GM18502 (cell line): ENCODE measurements at regions not wholly inside any gene's neighbourhood (a gene's known extent, or its start where the extent isn't known, plus 50 kb on each side); places are given as distances from the start of the nearest gene placed in this dataset.
"Not testable (repeated sequence)": the region's sequence is repeated elsewhere in the genome, so short reads cannot be mapped to it uniquely, and the experiment has no call there.

Experiments
- ATAC-seq: cut with Tn5 transposase; IDR thresholded peaks from one replicate; pipeline ENCODE4 v1.9.1; 2021; ENCODE audit warnings: mild to moderate bottlenecking; ENCODE audit not compliant: unreplicated experiment, poor library complexity

DNA sequence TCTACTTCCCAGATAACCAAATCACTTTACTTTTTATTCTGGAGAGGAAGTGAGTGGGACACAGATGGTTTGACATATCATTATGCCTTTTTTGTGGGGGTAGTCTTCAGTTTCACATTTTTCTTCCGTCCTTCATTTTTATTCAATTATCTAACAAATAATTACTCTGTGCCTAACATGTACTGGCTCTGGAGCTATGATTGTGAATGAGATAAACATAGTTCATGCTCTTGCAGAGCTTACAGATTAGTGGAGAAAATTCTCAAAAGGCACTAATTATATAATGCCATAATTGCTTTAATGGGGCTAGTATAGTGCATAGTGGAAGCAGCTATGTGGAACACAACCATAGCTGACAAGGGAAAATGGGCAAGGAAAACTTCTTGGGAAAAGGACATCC is 303.6 kb upstream of the TFPI start:
- no peak for ATAC-seq

DNA sequence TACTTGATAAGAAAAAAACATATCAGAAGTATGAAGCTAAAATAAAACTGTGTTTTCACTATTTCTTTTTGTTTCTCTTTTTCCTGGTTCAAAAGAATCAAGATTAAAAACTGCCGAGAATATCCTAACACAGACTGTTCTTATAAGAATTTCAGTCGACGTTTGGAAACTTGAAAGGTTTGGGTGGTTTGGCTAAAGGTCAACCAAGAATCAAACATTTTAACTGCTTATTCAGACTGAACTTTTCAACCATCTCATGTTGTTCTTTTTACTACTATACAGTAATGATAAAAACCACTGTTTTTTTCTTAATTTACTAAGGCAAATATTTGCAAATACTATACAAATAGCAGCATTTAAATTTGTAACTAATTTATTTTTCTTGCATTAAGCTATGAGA is 308.5 kb upstream of the TFPI start:
- ATAC-seq: no peak

DNA sequence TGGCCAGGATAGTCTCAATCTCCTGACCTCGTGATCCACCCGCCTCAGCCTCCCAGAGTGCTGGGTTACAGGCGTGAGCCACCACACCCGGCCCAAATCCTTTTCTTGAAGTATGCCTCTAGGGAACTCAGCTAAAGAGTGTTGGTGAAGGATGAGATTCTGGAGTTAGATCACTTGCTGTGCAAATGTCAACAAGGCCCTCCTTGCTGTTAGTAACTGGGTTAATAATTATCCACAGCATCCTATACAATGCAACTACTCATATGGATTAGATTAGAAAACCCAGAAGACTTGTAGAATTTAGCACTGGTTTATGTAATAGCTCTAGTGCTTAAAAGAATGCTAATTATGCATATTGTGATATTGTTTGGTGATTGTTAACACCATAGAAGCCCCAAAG is 310.8 kb upstream of the TFPI start:
- ATAC-seq: no peak

DNA sequence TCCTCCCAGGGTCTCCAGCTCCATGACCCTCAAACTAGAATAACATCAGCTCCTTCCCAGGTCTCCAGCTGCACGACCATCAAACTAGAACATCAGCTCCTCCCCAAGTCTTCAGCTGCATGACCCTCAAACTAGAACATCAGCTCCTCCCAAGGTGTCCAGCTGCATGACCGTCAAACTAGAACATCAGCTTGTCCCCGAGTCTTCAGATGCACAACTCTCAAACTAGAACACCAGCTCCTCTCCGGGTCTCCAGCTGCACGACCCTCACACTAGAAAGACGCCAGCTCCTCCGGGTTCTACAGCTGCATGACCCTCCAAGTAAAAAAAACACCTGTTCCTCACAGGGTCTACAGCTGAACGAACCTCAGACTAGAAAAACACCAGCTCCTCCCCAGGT is 312.9 kb upstream of the TFPI start:
- ATAC-seq: no peak

DNA sequence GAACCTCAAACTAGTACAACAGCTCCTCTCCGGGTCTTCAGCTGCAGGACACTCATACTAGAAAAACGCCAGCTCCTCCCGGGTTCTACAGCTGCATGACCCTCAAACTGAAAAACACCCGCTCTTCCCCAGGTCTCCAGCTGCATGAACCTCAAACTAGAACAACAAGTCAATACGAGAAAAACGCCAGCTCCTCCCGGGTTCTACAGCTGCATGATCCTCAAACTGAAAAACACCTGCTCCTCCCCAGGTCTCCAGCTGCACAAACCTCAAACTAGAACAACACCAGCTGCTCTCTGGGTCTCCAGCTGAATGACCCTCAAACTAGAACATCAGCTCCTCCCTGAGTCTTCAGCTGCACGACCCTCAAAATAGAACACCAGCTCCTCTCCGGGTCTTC is 315.0 kb upstream of the TFPI start:
- no peak for ATAC-seq

DNA sequence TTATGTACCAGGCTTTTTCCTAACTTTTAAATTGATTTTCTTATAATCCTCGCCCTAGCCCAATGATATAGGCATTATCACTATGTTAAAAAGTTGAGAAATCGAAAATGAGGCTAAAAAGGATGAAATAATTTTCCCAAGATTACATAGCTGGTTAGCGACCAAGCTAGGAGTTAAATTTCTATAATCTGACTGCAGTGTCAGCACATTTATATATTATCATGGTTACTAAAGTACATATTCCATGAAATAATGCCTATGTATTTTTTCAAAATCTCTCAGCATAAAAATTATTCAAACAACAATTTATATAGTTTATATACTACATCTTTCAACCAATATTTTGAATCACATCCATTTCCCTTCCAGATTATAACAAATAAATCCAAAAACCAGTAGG is 317.3 kb upstream of the TFPI start:
- no peak for ATAC-seq

DNA sequence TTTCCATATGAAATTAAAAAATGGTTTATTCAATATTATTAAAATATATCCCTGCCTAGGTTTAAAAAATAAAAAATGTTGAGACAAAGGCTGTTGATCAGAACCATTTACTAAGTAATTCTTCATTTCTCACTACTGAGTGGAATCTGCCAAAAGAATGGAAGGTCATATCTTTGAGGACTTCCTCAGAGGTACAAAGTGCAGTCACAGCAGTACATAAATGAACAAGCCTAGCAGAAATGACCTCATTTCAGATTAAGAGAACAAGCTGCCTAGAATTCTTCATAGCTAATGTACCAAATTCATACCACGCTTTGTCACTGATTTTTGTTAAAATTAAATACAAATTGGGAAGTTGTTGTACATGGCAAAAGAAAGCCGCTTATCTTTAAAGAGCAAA is 318.9 kb upstream of the TFPI start:
- no peak for ATAC-seq

DNA sequence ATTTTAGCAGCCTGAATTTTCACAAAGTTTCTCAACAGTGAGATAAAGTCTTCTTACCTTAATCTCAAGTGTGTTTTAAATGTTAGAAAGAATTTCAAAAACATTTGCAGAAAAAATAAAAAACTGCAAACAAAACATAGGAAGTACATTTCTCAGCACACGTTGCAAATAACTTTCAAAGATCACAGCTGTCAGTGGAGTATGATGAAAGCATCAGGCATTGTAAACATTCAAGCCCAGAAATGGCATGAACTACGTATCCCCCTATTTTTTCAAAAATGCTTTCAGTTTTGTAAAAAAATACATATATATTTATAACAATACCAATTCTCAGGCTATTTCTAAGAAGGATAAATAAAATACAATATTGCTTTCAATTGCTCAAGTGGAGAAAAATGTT is 320.6 kb upstream of the TFPI start:
- no peak for ATAC-seq

DNA sequence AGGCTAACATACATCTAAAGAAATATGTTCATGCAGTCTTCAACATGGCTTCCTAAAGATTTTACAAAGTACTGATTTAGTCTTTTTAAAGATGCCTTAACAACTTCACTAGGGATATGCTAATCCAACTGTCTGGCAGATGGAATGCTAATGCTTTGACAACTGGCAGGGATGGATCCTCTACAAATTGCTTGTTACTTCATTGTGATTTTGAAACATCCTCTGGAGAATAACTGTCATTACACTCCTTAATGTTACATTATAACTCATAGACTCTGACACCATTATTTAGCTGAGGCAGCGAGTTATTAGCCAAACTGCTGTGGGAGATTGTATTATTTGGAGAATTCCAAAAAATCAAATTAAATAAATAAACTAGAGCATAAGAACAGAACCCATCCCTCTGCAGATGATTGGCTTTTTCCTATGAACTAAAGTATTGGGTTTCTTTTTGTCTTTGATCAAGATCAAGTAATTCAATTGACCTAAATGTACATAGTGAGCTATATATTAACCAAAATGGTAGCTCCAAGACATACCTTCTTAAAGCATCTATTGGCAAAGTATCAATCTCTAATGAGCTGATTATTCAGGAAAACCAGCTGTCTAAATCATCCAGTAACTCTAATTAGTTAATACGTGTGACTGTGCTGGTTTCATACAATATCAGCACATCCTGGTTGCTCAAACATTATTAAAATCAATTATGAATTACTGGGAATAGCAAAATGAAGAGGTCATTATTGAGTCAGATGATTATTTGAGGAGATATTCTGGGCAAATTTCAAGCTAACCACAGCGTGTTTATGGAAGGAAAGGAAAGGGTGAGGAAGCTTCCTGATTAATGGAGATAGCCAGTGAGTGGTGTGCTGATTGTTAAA is 321.3 kb upstream of the TFPI start:
- ATAC-seq: no peak

DNA sequence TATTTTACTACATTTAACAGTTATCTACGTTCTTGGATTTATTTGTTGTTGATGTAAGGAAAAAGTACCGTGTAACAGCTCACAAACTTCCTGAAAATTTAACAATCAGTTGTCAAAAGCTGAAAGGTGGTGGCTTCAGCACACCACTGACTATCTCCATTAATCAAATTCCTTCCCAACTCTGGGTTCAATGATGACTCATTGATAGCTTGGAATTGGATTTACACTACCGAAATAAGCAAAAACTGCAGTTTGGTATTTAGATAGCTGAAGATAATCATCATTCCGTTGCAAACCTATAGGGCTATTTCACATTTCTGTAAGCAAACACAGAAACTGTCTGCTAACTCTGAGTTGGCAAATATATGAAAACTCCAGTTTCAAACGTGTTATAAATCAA is 322.3 kb upstream of the TFPI start:
- ATAC-seq: no peak

DNA sequence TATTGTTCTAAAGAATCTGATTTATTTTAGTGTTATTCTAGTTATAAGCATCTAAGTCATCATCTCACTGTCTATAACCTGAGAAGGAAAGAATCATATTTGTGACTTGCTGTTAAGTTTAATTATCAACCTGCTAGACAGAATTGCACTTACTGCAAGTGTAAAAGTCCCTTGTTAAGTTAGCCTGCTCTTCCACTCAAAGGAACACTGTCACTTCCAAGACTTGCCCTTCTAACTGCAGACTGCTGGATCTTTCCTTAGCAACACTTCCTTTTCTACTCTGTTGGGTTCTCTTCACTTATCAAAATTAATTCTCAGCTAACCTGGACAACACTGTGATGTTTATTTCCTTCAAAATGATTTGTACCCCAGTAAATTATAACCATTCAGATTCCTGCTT is 323.2 kb upstream of the TFPI start:
- ATAC-seq: no peak

DNA sequence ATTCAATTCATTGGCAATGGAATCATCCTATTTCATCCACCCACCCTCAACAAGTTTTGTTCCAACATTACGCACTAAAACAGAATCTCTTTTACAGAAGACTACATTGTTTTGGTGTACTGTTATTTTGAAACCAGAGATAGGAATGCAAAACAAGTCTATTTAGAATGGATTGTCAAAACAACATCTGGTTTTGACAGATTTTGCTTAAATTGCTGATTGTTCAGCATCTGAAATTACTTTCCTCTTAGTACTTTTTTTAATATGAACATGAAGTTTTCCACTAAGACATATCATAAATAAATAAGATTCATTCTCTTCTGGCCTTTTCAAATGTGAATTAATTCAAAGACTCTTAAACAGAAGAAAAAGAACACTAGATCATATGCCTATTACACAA is 323.9 kb upstream of the TFPI start:
- no peak for ATAC-seq

DNA sequence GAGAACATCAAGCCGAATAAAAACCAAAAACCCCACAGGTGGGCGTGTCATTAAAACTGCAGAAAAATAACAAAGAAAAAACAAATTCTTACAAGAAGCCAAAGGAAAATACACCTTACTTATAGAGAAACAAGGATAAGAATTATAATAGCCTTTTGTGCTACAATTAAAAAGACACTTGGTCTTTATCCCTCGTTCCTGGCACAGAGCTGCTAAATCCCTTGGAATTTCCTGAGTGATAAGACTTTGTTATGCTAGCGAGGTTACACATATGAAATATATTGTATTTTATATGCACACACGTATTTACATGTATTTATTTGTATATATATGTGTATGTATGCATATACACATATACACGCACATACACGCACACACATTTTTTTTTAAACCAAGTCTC is 325.3 kb upstream of the TFPI start:
- no peak for ATAC-seq

DNA sequence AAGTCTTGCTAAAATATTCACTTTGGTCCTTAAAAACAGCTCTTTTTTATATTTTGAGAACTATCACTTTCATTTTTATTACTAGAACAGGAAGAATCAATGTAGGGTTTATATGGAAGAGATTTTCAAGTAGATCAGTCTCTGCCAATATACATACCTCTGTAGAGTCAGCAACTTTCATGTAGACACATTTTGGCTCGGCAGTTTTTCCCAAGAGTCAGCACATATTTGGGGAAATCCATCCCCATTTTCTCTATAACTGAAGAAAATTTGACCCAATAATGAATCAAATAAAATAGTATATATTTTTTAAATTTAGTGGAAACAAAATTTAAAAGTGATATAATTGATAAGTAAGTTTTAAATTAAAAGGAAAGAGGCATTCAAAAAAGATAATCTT is 329.8 kb upstream of the TFPI start:
- ATAC-seq: no peak

DNA sequence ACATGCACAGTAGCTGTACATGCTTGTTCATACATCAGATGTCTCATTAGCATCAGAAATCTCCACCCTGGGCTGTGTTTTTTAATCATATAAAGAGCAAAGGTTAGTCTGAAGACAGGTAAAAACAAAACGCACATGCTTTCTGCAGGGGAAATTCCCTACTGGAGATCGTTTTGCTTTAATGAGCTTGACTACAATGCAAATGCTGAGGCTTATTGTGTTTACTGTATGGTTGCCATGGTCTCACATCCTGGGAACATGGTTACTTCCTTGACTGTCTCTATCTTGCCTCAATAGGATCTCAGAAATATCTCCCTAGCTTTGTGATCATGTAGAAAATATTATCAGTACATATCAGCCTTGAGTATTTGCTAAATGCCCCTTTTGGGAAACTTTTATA is 336.5 kb upstream of the TFPI start:
- ATAC-seq: no peak

DNA sequence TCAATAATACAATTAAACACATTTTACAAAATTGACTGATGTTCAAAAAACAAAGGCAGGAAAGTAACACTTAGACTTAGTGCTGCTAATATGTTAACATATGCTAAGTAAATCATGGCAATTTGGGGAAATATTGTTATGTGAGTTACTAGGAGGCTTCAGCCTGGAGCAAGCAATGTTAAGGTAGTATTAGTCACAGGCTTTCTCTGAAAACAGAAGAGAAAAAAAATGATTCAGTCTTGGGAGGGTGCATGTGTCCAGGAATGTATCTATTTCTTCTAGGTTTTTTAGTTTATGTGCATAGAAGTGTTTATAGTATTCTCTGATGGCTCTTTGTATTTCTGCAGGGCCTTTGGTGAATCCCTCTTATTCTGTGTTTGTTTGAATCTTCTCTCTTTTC is 345.8 kb upstream of the TFPI start:
- ATAC-seq: no peak

DNA sequence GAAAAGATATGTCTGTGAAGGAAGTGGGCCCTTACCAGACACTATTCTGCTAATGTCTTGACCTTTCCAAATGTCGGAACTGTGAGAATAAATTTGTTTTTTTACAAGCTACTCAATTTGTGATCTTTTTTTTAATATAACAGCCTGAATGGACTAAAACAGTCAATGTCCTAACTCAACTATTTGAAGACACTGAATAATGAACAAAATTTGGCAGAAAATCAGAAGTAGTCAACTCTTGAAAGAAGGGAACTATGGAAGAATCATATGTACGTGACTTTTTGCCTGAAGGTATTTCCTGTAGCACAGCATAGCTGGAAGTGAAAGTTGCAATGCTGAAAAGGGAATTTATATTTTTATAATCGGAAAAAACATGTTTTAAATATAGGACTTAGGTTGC is 351.8 kb upstream of the TFPI start:
- ATAC-seq: no peak

DNA sequence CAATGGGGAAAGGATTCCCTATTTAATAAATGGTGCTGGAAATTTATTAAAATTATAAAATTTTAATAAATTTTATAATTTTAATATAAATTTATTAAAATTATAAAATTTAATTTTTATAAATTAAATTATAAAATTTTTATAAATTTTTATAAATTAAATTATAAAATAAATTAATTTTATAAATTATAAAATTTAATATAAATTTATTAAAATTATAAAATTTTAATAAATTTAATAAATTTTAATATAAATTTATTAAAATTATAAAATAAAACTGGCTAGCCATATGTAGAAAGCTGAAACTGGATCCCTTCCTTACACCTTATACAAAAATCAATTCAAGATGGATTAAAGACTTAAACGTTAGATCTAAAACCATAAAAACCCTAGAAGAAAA is 356.7 kb upstream of the TFPI start:
- ATAC-seq: not testable (repeated sequence)

DNA sequence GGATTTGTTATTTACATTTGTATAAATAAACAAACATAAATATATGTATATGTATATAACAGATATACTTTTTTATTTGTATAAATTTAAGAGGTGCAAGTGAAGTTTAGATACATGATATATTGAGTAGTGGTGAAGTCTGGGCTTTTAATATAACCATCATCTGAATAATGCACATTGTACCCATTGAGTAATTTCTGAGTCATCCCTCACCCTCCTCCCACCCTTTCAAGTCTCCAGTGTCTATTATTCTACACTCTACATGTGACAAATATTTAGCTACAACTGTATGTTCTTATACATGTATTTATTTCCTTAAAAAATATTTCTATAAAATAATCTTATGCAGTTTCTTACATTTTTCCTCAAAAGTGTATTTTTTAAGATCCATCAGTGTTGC is 358.7 kb upstream of the TFPI start:
- no peak for ATAC-seq

DNA sequence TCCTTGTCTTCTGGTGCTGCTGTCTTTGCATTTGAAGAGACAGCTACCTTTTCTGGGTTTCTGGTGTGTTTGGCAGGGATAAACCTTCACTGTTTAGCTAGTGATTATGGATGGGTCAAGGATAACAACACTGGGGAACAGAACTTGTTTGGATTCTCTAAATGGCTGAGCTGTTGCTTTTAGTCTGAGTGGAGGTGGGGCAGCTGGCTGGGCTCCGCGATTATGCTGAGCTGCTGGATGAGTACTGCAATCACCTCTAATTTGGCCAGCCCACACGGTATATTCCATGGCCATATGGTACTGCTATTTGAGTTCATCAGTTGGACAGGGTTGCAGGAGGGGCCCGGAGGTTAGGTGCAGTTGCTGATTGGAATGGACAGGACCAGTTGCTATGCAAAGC is 361.6 kb upstream of the TFPI start:
- ATAC-seq: no peak

DNA sequence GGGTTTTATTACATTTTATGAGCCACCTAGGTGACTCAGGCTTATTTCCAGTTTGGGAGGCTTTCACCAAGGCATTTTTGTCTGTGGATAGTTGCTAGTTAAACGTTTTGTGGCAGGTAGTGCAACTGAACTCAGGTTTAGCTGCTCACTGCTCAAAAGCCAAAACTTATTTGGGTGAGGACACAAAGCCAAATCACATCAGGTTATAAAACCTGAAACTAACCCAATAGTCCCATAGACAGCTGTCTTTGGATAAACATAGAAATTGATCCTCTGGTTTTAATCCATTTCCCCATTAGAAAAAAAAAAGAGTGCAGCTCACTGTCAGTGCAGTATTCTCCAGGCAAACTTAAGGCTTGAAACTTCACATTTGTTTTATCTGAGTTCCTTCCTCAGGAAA is 362.6 kb upstream of the TFPI start:
- no peak for ATAC-seq

DNA sequence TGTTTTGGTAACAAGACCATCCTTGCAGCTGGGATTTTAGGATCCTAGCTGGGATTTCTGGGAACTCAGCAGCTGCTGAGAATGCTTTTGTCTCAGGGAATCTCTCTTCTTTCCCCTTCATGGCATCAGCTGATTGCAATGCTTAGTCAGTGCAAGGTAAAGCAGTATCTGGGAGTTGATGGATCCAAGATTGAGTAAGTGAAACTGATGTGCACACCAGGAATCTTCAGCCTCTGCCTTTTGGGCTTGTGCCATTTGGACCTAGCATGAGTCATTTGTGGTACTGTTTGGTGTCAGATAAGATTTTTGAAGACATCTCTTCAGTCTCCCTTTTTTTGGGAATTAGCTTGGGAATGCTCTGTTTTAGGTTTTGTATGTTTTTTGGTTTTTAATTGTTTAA is 363.3 kb upstream of the TFPI start:
- no peak for ATAC-seq
